K562 (cell line): ENCODE measurements at regions not wholly inside any gene's neighbourhood (a gene's known extent, or its start where the extent isn't known, plus 50 kb on each side); places are given as distances from the start of the nearest gene placed in this dataset.

ENCODE experiments used
- ATAC-seq: fragments of 200-7000 bp; cut with Tn5 transposase; 3 replicates; pipeline ENCODE4 v1.9.1; 2020; ENCODE audit warnings: moderate library complexity
- BruUV-seq: library from RNA; stranded (reverse); fragments of 400-500 nt; replicated peaks from 2 replicates; lab custom pipeline; 2021; lab: Mats Ljungman, UMichigan
- CTCF ChIA-PET: fragments of 300-600 bp; formaldehyde crosslinking; extraction: SDS; loops from one replicate; lab custom pipeline; 2021; ENCODE audit warnings: low intra/inter-chr PET ratio; lab: Yijun Ruan, JAX
- POLR2A ChIA-PET: fragments of 300-600, 350-650 bp; sonication (Branson Sonifier 250); formaldehyde crosslinking; extraction: SDS; loops from one replicate; lab custom pipeline; 2021; ENCODE audit warnings: antibody characterized with exemption, inconsistent platforms; lab: Yijun Ruan, JAX
- DNase-seq, 4 experiments: peaks; one replicate each; pipeline versions ENCODE4 v3.0.0 to v3.0.0-alpha.2; 2011 to 2018; ENCODE audit warnings: low spot score in 3 of 4, mixed read lengths in 3 of 4; ENCODE audit errors: extremely low read depth in 1 of 4
- FAIRE-seq: peaks from 2 replicates; lab custom pipeline; 2011; peaks lifted over from hg19 to GRCh38; lab: Jason Lieb, UNC
- H2AFZ ChIP-seq: 2 replicates; pipeline ENCODE4 v1.6.0; 2011; ENCODE audit warnings: low read depth, low read length, control low read depth, inconsistent platforms
- H3K27ac ChIP-seq: fragments of 200-600 bp; 3 replicates; pipeline ENCODE4 v1.8.0; 2011; ENCODE audit warnings: low read depth, mild to moderate bottlenecking, control low read depth, inconsistent platforms, low read length, moderate library complexity, mixed read lengths; ENCODE audit errors: extremely low read depth
- H3K27me3 ChIP-seq, 2 experiments: fragments of 300-600 bp in 1 of 2; 2 replicates in 1 of 2; 3 replicates in 1 of 2; pipeline versions ENCODE4 v1.6.0 to v1.8.0; 2011; ENCODE audit warnings: inconsistent platforms in 2 of 2, low read length in 2 of 2, mild to moderate bottlenecking in 1 of 2, mixed read lengths in 1 of 2, moderate library complexity in 1 of 2; ENCODE audit not compliant: control insufficient read depth in 2 of 2, insufficient read depth in 2 of 2
- H3K36me3 ChIP-seq: fragments of 300-600 bp; 3 replicates; pipeline ENCODE4 v1.8.0; 2011; ENCODE audit warnings: mild to moderate bottlenecking, low read length, inconsistent platforms; ENCODE audit not compliant: control insufficient read depth, insufficient read depth
- H3K4me1 ChIP-seq, 2 experiments: fragments of 200-600 bp in 1 of 2; replicated peaks in 1 of 2; 2 replicates in 1 of 2; 3 replicates in 1 of 2; pipeline versions ENCODE4 v1.5.1 to v1.8.0; 2011; ENCODE audit warnings: inconsistent platforms in 2 of 2, low read length in 2 of 2, mild to moderate bottlenecking in 1 of 2, mixed read lengths in 1 of 2, moderate library complexity in 1 of 2; ENCODE audit not compliant: control insufficient read depth in 2 of 2, insufficient read depth in 2 of 2
- H3K4me2 ChIP-seq: 2 replicates; pipeline ENCODE4 v1.6.1; 2011; ENCODE audit warnings: low read length, control low read depth, inconsistent platforms, mixed read lengths; ENCODE audit not compliant: insufficient read depth
- H3K4me3 ChIP-seq: fragments of 200-600 bp; sonication (generic), shearing (Covaris generic); 2 replicates; pipeline ENCODE4 v1.5.1; 2016; ENCODE audit warnings: control low read depth, inconsistent platforms
- H3K79me2 ChIP-seq: fragments of 200-600 bp; 3 replicates; pipeline ENCODE4 v1.8.0; 2011; ENCODE audit warnings: low read length, inconsistent platforms; ENCODE audit not compliant: control insufficient read depth, insufficient read depth
- H3K9ac ChIP-seq, 2 experiments: 2 replicates each; pipeline versions ENCODE4 v1.6.0 to v1.6.1; 2011; ENCODE audit warnings: low read depth in 2 of 2, low read length in 2 of 2, control low read depth in 1 of 2, inconsistent platforms in 1 of 2, mild to moderate bottlenecking in 1 of 2, mixed read lengths in 1 of 2; ENCODE audit not compliant: insufficient read depth in 1 of 2
- H3K9me1 ChIP-seq: one replicate; pipeline ENCODE4 v1.6.0; 2011; ENCODE audit warnings: inconsistent platforms, mild to moderate bottlenecking, low read length, moderate library complexity; ENCODE audit not compliant: control insufficient read depth, insufficient read depth
- H3K9me3 ChIP-seq: replicated peaks from 2 replicates; pipeline ENCODE4 v1.5.1; 2011; ENCODE audit warnings: low read depth, low read length, inconsistent platforms; ENCODE audit not compliant: control insufficient read depth, insufficient read depth
- H4K20me1 ChIP-seq: replicated peaks from 2 replicates; pipeline ENCODE4 v1.6.1; 2011; ENCODE audit warnings: low read length, inconsistent platforms, mixed read lengths; ENCODE audit not compliant: control insufficient read depth, insufficient read depth
- BRF2 ChIP-seq: IDR thresholded peaks from 3 replicates; pipeline ENCODE4 v1.6.1; 2011; ENCODE audit warnings: borderline replicate concordance, mild to moderate bottlenecking; ENCODE audit not compliant: insufficient read length, insufficient read depth
- HNRNPH1 ChIP-seq: fragments of 200-400 bp; formaldehyde crosslinking; optimal IDR thresholded peaks from 2 replicates; pipeline ENCODE3; 2017; ENCODE audit warnings: low read depth, mild to moderate bottlenecking, low read length, moderate library complexity
- KAT7 ChIP-seq: sonication (generic); formaldehyde crosslinking; IDR thresholded peaks from 2 replicates; pipeline ENCODE4 v1.8.0; 2022; ENCODE audit warnings: missing genetic modification reagents, mild to moderate bottlenecking, borderline replicate concordance
- MAFF ChIP-seq: IDR thresholded peaks from 2 replicates; pipeline ENCODE4 v1.6.1; 2012; ENCODE audit warnings: low read length, improper control_type of control experiment
- NFATC3 ChIP-seq: fragments of 450-650 bp; IDR thresholded peaks from 2 replicates; pipeline ENCODE4 v1.6.1; 2017; ENCODE audit warnings: mild to moderate bottlenecking
- SRF ChIP-seq, 2 experiments: fragments of 250-450, 450-650 bp in 1 of 2; sonication (Bioruptor Pico) in 1 of 2; sonication (generic) in 1 of 2; formaldehyde crosslinking; IDR thresholded peaks; 2 replicates each; pipeline versions ENCODE4 v1.5.0 to v1.5.1; 2020 to 2022; ENCODE audit warnings: mild to moderate bottlenecking in 1 of 2, missing genetic modification reagents in 1 of 2
- ZBTB49 ChIP-seq: sonication (generic); formaldehyde crosslinking; IDR thresholded peaks from 2 replicates; pipeline ENCODE4 v1.8.0; 2022; ENCODE audit warnings: missing genetic modification reagents, mild to moderate bottlenecking, borderline replicate concordance
- ZNF133 ChIP-seq: fragments of 250-450 bp; sonication (Bioruptor Pico); IDR thresholded peaks from 2 replicates; pipeline ENCODE4 v1.4.0; 2020; ENCODE audit warnings: mild to moderate bottlenecking
- ZNF717 ChIP-seq: fragments of 250-450 bp; sonication (Bioruptor Pico); IDR thresholded peaks from 2 replicates; pipeline ENCODE4 v1.5.0; 2021
- WGBS: fragments of 100-300 bp; shearing (Covaris generic); methylation state at CpG from one replicate; pipeline ENCODE4 v1.1.6; 2016; ENCODE audit warnings: low coverage, mixed read lengths; ENCODE audit not compliant: insufficient coverage; ENCODE audit errors: missing lambda C conversion rate; 5-methylcytosine and 5-hydroxymethylcytosine counted together
- in situ Hi-C: fragments of 300-500 bp; cut with MboI; formaldehyde crosslinking; loops from 4 replicates; pipeline ENCODE4 v1.15.0; 2018; ENCODE audit warnings: inconsistent platforms, mixed read lengths
- intact Hi-C: fragments of 100-400 bp; cut with micrococcal nuclease; formaldehyde crosslinking; loops from 2 replicates; pipeline ENCODE4 v1.14.2; 2022

- TF ChIP-seq ZBTB49 (CRISPR knock-in tag), result no peak
- TF ChIP-seq SRF (CRISPR knock-in tag; IDR thresholded peaks at IDR 0.05), result no peak
Measured at GRCh38 chr10:27413831-27414348, 90.2 kb upstream of the RAB18 start (continued).

GRCh38 chr10:27413387-27413786 is 90.7 kb upstream of the RAB18 start:
- peaks cover 0 to 11% of the 10 kb centered on the region in 2 experiments; a peak in 2 of 5 replicates for H3K4me1 ChIP-seq
- no peaks in the 10 kb centered on the region for H3K36me3 ChIP-seq
- no peaks in the 10 kb centered on the region for H3K9me1 ChIP-seq
- ChIA-PET CTCF (no interaction called here), POLR2A (no interaction called here)
- peaks cover 12 to 14% of the 10 kb centered on the region in 2 experiments; a peak in 4 of 5 replicates for H3K27me3 ChIP-seq
- ATAC-seq (no peak), DNase-seq (no peak), FAIRE-seq (no peak)
- H3K9ac ChIP-seq, result no peak overlapping the region
- no peaks in the 10 kb centered on the region for H4K20me1 ChIP-seq
- H3K27ac ChIP-seq, result no peak overlapping the region
- H3K4me2 ChIP-seq, result no peak overlapping the region
- 3% methylated on average over 26 of the region's 28 CpGs for WGBS
- no peaks in the 10 kb centered on the region for H3K9me3 ChIP-seq
- in situ Hi-C loops, result no loop called here
- no peak overlapping the region for H3K4me3 ChIP-seq
- BruUV-seq, result no TSS peak
- TF ChIP-seq NFATC3 (no peak), MAFF (no peak), HNRNPH1 (no peak), BRF2 (no peak), ZNF133 (no peak), ZNF717 (CRISPR knock-in tag) (no peak), KAT7 (CRISPR knock-in tag) (no peak)
- TF ChIP-seq, all 486 proteins: peak for 0
- Histone ChIP-seq H2AFZ (no peak overlapping the region), H3K79me2 (no peaks in the 10 kb centered on the region)
- intact Hi-C loops, result no loop called here
